ENCODE measurements at regions not wholly inside any gene's neighbourhood (a gene's known extent, or its start where the extent isn't known, plus 50 kb on each side); places are given as distances from the start of the nearest gene placed in this dataset.
"Not testable (repeated sequence)": the region's sequence is repeated elsewhere in the genome, so short reads cannot be mapped to it uniquely, and the experiment has no call there.

DNA sequence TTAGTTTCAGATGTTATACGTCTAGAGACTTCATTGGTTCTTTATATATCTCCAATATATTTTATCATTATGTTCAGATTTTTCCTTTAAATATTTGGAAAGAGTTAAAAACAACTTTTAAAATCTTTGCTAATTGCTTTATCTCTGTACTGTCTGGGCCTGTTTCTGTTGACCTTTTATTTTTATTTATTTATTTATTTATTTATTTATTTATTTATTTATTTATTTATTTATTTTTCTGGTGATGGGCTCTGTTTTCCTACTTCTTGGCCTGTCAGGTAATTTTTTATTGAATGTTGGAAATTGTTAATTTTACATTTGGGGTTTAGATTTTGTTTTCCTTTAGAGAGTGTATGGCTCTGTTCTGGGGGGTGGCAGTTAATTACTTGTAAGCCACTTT, 279.7 kb upstream of the KAZN start:
- no peak for DNase-seq

DNA sequence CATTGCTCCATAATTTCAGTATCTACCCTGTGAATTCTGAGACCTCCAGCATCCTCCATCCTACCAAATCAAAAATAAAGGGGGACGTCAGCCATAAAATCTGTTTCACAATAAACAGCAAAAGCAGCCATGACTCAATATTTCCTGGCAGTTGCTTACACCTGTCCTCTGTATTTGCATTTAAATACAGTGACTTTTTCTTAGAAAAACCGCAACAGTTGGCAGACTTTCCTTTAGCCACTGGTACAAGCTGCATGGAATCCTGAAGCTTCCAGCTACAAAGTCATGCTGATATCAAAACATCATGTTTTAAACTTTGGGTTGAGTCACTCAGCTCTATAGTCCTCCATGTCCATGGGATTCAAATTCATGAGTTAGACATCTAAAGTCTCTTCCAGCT, 278.0 kb upstream of the KAZN start:
- no peak for DNase-seq

DNA sequence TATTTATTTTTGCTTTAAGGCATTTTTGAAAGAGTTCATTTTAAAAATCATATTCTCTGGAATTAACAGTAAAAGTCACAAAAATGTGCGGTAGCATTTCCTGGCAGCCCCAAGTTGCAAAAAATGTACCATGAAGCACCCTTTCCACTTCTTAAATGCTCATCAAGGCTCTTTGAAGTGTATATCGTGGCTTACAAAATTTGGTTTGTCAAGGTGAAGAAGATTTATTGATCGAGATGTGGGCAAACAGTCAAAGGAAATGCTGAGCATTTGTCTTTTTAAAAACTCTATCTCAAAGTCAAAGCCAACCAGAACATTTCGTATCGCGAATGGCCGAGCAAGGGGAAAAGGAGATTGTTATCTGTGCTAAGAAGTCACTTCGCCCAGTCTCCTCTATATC, 277.5 kb upstream of the KAZN start:
- DNase-seq, result no peak

GRCh38 chr1:14321422-14321821, 277.1 kb upstream of the KAZN start:
- no peak for DNase-seq

DNA sequence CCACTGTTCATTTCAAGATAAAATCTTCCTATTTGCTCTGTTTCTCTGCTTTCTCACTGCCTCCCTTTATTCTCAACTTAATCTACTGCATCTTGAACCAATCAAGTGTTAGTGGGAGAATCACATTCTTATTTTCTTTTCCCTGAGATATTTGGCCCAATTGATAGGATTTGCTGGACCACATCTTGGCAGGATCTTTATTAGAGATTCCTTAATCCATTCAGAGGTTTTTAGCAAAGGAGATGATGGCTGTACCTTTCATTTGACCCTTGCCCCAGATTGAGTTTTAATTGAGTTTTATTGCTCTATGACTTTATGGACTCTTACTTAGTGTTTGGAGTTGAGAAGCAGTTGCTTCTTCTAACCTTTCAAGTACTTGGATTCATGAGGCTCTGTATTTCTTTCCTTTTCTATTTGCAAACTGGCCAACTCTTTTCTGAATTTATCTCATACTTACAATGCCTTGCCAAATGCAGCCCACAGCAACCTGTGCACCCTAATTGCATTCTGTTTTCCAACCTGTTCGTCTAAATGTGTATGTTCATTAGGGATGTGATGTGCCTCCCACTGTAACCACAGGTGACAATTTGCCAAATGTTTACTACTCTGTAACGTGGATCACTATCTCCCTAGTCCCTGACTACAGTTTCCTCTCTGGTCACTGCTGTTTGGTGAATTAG, 274.8 kb upstream of the KAZN start:
- no peak for DNase-seq

- no peak for DNase-seq
Observed at GRCh38 chr1:14324248-14324630, 274.2 kb upstream of the KAZN start.

GRCh38 chr1:14326857-14327256, 271.6 kb upstream of the KAZN start:
- no peak for DNase-seq

- no peak for DNase-seq
Observed at GRCh38 chr1:14328685-14329084, 269.8 kb upstream of the KAZN start.

GRCh38 chr1:14332158-14332557, 266.3 kb upstream of the KAZN start:
- DNase-seq, result no peak

DNA sequence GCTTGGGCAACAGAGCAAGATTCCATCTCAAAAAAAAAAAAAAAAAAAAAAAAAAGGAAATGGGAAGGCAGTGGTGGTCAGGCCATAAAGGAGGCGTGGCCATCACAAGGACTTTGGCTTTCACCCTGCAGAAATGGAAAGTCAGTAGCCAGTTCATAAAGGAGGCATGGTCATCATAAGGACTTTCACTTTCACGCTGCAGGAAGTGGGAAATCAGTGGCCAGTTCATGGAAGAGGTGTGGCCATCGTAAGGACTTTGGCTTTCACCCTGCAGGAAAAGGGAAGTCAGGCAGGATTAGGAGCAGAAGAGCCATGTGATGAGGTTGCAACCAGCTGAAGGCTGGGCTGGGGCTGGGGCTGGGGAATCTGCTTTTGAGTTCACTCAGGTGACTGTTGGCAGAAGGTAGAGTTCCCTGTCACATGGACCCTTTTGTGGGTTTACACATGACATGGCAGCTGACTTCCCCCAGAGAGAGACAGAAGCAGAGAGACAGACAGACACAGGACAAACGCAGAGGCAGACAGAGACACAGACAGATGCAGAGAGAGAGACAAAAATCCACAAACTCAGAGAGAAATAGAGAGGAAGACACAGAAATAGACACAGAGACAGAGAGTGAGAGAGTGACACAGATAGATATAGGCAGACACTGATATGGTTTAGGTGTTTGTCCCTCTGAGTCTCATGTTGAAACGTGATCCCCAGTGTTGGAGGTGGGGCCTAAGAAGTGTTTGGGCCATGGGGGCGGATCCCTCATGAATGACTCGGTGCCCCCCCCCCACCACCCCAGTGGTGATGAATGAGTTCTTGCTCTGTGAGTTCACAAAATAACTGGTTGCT, 263.9 kb upstream of the KAZN start:
- DNase-seq, result no peak

GRCh38 chr1:14338509-14338908, 260.0 kb upstream of the KAZN start:
- DNase-seq, result no peak

GRCh38 chr1:14339288-14339687, 259.2 kb upstream of the KAZN start:
- no peak for DNase-seq

DNA sequence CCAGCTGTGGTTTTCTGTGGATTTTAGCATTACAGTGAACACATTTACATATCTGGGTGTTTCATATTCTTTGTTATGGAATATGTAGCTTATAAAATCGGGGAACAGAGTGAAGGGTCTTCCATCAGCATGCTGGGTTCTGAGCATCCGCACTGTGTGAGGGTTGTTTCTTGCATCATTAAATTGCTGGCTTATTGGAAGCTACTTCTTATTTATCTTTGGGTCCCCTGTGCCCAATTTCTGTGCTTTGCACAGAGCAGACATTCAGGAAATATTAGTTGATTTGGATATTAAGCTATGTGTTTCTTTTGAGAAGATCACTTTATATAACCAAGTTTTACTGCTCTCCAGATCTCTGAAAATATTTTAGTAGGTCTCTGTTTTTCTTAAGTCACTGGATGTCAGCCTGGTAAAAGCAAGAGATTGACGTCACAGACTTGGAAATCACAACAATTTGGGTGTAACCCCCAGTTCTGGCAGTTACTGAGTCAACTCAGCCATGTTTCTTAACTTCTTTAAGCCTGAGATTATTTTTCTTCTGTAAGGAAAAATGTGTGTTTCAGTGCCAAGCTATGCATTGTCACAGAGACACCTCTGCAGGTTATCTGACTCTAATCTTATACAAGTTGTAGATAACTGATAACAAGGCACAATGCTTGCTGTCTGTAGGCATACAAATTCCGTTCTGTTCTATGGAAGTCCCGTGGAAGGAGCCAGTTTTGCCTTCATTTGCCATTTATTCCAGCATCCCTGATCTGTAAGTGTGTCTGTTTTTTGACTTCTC, 258.3 kb upstream of the KAZN start:
- no peak for DNase-seq

DNA sequence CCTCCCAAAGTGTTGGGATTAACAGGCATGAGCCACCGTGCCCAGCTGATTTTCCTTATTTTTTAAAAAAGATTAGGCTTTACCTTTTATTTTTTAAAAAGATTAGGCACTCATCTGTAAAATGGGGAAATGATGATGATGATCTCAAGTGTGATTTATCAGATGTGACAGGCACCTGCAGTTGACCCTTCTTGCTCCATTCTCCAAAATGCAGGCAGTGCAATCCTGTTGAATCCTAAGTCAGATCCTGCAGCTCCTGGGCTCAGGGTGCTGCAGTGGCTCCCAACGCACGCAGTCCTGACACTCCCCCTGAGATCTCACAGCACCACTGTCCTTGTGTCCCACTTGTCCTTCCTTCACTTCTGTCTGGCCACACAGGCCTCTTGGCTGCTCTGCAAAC, 257.3 kb upstream of the KAZN start:
- DNase-seq, result no peak

DNA sequence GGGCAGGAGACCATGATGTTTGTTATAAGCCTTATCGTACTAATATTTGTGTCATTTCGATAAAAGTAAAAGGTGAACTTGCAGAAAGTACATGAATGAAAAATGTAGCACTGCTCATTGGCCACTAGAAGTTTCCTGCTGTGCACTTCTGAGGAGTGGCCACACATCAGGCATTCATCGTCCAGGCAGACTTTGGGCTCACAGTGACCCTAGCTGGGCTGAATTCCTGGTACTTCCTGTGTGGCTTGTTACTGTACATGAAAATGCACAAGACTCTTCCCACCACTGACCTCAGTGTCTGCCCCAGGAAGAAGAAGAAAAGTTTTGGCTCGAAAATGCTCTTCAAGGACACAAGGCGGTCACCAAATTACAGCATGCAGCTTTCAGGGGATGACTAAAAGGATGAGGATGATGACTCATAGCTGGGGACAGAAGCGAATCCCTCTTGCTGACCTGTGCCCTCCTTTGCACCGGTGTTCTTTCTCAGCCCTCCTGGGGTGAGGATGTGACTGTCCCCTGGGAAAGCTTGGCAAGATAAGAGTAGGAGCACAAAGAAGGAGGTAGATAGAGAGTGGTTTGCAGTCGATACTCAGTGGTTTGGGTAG, 252.4 kb upstream of the KAZN start:
- DNase-seq, result no peak

- no peak for DNase-seq
Observed at GRCh38 chr1:14347186-14347585, 251.3 kb upstream of the KAZN start.

DNA sequence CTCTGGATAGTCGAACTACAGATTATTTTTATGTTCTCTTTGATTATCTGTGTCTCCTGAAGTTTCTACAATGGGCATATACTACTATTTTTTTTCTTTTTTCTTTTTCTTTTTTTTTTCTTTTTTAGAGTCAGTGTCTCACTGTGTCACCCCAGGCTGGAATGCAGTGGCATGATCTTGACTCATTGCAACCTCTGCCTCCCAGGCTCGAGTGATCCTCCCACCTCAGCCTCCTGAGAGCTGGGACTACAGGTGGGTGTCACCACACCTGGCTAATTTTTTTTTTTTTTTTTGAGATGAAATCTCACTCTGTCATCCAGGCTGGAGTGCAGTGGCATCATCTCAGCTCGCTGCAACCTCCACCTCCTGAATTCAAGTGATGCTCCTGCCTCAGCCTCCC, 250.7 kb upstream of the KAZN start:
- DNase-seq, result no peak

GRCh38 chr1:14350197-14350596, 248.3 kb upstream of the KAZN start:
- DNase-seq, result no peak

DNA sequence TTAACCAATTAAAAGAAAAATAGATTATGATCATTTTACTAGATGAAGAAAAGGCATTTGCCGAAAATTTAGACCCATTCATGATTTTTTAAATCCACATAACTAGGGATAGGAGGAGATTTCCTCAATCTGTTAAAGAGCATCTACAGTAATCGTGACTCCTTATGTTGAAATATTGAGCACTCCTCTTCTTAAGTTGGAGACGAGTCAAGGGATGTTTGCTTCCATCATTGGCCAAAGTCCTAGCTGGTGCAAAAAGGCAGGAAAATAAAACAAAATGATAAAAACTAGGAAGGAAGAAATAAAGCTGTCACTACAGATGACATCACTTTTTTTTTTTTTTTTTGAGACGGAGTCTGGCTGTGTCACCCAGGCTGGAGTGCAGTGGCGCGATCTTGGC, 245.6 kb upstream of the KAZN start:
- no peak for DNase-seq

DNA sequence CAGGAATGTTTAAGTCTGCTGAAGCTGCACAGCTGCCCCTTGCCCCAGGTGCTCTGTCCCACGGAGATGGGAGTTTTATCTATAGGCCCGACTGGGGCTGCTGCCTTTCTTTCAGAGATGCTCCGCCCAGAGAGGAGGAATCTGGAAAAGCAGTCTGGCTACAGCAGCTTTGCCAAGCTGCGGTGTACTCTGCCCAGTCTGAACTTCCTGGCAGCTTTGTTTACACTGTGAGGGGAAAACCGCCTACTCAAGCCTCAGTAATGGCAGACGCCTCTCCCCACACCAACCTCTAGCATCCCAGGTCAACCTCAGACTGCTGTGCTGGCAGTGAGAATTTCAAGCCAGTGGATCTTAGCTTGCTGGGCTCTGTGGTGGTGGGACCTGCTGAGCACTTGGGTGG, 237.5 kb upstream of the KAZN start:
- DNase-seq, result not testable (repeated sequence)

DNA sequence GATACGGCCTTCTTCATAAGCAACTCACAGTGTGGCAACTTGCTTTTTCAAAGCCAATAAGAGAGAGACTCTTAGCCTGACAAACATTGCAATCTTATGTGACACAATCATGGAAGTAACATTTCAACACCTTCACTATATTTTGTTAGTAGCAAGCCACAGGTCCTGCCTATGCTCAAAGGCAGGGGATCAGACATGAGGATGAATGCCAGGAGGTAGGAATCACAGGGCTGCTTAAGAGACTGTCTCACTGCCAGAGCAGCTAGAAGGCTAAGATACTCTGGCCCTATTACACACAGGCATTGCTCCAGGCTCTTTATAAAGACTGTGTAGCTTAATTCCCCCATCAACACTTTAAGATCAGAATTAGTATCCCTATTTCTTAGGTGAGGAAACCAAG, 236.2 kb upstream of the KAZN start:
- DNase-seq, result no peak

DNA sequence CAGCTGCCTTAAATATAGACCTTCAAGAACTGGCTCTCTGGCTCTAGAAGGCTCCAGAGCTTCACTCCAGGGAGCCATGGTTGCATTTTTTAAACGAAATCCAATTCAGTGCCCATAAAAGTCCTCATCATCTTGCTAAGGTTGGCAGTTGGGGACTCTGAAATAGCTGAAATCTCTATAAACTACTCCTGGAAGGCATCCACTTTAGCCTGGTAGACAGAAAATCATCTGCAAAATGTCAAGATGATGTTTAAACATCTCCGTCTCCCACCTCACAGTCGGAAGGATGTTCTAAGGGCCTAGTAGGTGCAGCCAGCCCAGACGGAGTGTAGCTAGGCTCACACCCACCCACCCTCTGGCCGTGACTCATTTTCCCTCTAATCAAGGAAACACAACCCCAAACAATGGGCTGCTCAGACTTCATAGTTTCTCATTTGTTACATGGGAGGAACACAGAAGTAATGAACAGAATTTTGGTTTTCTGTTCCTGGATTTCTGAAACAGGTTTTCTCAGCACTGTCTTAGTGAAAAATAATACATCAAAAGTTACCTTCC, 235.4 kb upstream of the KAZN start:
- no peak for DNase-seq
